ENCODE measurements at regions not wholly inside any gene's neighbourhood (a gene's known extent, or its start where the extent isn't known, plus 50 kb on each side); places are given as distances from the start of the nearest gene placed in this dataset.

GRCh38 chr10:53230651-53231050, 458.1 kb upstream of the MBL2 start:
- no peak for TF ChIP-seq POLR2A (IDR thresholded peaks at IDR 0.05)
- TF ChIP-seq, protein P1, sequence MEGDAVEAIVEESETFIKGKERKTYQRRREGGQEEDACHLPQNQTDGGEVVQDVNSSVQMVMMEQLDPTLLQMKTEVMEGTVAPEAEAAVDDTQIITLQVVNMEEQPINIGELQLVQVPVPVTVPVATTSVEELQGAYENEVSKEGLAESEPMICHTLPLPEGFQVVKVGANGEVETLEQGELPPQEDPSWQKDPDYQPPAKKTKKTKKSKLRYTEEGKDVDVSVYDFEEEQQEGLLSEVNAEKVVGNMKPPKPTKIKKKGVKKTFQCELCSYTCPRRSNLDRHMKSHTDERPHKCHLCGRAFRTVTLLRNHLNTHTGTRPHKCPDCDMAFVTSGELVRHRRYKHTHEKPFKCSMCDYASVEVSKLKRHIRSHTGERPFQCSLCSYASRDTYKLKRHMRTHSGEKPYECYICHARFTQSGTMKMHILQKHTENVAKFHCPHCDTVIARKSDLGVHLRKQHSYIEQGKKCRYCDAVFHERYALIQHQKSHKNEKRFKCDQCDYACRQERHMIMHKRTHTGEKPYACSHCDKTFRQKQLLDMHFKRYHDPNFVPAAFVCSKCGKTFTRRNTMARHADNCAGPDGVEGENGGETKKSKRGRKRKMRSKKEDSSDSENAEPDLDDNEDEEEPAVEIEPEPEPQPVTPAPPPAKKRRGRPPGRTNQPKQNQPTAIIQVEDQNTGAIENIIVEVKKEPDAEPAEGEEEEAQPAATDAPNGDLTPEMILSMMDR (IDR thresholded peaks at IDR 0.05): no peak

Data from thyroid gland (tissue), 4 donors.